ENCODE measurements at regions not wholly inside any gene's neighbourhood (a gene's known extent, or its start where the extent isn't known, plus 50 kb on each side); places are given as distances from the start of the nearest gene placed in this dataset.

DNA sequence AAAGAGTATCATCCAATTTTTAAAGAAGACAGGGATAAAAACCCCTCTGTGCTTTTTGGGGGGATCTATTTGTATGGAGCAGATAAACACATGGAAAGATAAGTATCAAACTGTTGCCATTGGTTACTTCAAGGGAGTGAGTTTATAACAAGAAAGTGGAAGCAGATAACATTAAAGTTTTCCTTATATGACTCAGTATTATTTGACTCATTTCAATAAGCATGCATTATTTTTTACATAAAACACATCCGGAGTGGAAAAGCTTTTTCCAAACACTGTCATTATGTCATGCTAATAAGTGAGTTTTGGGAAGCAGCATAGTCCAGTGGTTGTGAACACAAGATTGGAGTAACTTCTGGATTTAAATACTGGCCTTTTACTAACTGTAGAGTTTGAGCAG lies 452.2 kb downstream of the LTN1 start:
- TF ChIP-seq TCF7L2 (IDR thresholded peaks at IDR 0.05; ENCODE audit: low read depth, low read length) (no peak), SIN3A (IDR thresholded peaks at IDR 0.05; ENCODE audit: borderline replicate concordance, insufficient read depth, low read depth, low read length) (no peak), POLR2AphosphoS5 (IDR thresholded peaks at IDR 0.05; ENCODE audit: low read depth, low read length) (no peak)
- TF ChIP-seq, protein P1, sequence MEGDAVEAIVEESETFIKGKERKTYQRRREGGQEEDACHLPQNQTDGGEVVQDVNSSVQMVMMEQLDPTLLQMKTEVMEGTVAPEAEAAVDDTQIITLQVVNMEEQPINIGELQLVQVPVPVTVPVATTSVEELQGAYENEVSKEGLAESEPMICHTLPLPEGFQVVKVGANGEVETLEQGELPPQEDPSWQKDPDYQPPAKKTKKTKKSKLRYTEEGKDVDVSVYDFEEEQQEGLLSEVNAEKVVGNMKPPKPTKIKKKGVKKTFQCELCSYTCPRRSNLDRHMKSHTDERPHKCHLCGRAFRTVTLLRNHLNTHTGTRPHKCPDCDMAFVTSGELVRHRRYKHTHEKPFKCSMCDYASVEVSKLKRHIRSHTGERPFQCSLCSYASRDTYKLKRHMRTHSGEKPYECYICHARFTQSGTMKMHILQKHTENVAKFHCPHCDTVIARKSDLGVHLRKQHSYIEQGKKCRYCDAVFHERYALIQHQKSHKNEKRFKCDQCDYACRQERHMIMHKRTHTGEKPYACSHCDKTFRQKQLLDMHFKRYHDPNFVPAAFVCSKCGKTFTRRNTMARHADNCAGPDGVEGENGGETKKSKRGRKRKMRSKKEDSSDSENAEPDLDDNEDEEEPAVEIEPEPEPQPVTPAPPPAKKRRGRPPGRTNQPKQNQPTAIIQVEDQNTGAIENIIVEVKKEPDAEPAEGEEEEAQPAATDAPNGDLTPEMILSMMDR (IDR thresholded peaks at IDR 0.05) = no peak
- TF ChIP-seq, protein P2, sequence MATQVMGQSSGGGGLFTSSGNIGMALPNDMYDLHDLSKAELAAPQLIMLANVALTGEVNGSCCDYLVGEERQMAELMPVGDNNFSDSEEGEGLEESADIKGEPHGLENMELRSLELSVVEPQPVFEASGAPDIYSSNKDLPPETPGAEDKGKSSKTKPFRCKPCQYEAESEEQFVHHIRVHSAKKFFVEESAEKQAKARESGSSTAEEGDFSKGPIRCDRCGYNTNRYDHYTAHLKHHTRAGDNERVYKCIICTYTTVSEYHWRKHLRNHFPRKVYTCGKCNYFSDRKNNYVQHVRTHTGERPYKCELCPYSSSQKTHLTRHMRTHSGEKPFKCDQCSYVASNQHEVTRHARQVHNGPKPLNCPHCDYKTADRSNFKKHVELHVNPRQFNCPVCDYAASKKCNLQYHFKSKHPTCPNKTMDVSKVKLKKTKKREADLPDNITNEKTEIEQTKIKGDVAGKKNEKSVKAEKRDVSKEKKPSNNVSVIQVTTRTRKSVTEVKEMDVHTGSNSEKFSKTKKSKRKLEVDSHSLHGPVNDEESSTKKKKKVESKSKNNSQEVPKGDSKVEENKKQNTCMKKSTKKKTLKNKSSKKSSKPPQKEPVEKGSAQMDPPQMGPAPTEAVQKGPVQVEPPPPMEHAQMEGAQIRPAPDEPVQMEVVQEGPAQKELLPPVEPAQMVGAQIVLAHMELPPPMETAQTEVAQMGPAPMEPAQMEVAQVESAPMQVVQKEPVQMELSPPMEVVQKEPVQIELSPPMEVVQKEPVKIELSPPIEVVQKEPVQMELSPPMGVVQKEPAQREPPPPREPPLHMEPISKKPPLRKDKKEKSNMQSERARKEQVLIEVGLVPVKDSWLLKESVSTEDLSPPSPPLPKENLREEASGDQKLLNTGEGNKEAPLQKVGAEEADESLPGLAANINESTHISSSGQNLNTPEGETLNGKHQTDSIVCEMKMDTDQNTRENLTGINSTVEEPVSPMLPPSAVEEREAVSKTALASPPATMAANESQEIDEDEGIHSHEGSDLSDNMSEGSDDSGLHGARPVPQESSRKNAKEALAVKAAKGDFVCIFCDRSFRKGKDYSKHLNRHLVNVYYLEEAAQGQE (IDR thresholded peaks at IDR 0.05; ENCODE audit: insufficient read depth in 1 of 2, low read depth in 2 of 2, low read length in 1 of 2) = no peak
- no peak overlapping the region for H3K4me3 ChIP-seq (ENCODE audit: low read depth in 2 of 2, low read length in 2 of 2)
- no peak for ATAC-seq
- in situ Hi-C loops (cut with HindIII; ENCODE audit: low pct_unique_long_range_greater_than_20kb, low sequenced_read_pairs) = no loop called here
- H3K4me1 ChIP-seq (ENCODE audit: control insufficient read depth, insufficient read depth, low read length) = no peaks in the 10 kb centered on the region
- no peaks in the 10 kb centered on the region for H3K27me3 ChIP-seq (ENCODE audit: control insufficient read depth, insufficient read depth, low read length)
- H3K9me3 ChIP-seq (ENCODE audit: control insufficient read depth, insufficient read depth, low read depth, low read length) = no peaks in the 10 kb centered on the region
- intact Hi-C loops (cut with micrococcal nuclease; ENCODE audit: unreplicated experiment) = no loop called here
- no peak for DNase-seq (ENCODE audit: low read depth, low spot score)
- CTCF ChIA-PET = no interaction called here
- no peak overlapping the region for H3K27ac ChIP-seq (ENCODE audit: low read length)
- H3K36me3 ChIP-seq (ENCODE audit: control insufficient read depth, insufficient read depth, low read length) = no peaks in the 10 kb centered on the region
- no TSS peak for BruUV-seq (replicated peaks)
- POLR2A ChIA-PET = no interaction called here

DNA sequence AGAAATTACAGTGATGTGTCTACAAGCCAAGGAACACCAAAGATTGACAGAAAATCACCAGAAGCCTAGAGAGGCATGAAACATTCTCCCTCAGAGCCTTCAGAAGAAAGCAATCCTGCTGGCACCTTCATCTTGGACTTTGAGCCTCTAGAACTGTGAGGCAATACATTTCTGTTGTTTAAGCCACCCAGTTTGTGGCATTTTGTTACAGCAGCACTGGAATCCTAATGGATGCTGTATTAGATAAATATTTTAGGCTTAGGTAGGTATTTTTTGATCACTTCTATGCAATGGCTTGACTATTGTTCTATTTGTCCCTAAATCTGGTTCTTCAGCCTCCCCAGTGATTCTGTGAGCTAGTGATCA lies 453.1 kb downstream of the LTN1 start:
- POLR2A ChIA-PET = no interaction called here
- H3K27ac ChIP-seq (ENCODE audit: low read length) = no peak overlapping the region
- ATAC-seq = no peak

DNA sequence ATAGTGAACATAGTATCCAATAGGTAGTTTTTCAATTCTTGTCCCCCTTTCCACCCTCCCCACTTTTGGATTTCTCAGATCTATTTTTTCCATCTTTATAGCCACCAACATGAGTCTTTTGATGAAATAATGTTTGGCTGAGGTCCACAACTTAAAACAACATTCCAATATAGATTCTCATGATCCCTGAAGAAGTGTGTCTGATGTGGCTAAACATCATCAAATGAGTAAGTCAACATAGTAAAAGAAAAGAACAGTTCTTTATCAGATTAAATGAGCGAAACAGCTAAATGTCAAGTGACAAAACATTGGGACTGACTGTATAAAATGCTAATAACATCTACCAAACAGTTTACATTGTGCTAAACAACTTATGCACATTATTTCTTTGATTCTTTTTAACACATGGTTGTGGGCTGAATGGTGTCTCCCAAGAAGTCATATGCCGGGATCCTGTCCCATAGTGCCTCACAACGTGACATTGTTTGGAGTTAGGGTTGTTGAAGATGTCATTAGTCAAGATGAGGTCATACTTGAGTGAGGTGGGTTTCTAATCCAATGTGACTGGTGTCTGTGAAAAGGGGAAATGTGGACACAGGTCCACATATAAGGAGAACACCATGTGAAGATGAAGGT lies 453.6 kb downstream of the LTN1 start:
- Histone ChIP-seq H3K27ac (ENCODE audit: low read length) (no peak overlapping the region), H3K9me3 (ENCODE audit: control insufficient read depth, insufficient read depth, low read depth, low read length) (no peaks in the 10 kb centered on the region), H3K27me3 (ENCODE audit: control insufficient read depth, insufficient read depth, low read length) (no peaks in the 10 kb centered on the region), H3K4me1 (ENCODE audit: control insufficient read depth, insufficient read depth, low read length) (no peaks in the 10 kb centered on the region), H3K4me3 (ENCODE audit: low read depth in 2 of 2, low read length in 2 of 2) (no peak overlapping the region), H3K36me3 (ENCODE audit: control insufficient read depth, insufficient read depth, low read length) (no peaks in the 10 kb centered on the region)
- TF ChIP-seq, protein P2 (IDR thresholded peaks at IDR 0.05; ENCODE audit: insufficient read depth in 1 of 2, low read depth in 2 of 2, low read length in 1 of 2) = no peak
- TF ChIP-seq POLR2AphosphoS5 (IDR thresholded peaks at IDR 0.05; ENCODE audit: low read depth, low read length) (no peak), SIN3A (IDR thresholded peaks at IDR 0.05; ENCODE audit: borderline replicate concordance, insufficient read depth, low read depth, low read length) (no peak), TCF7L2 (IDR thresholded peaks at IDR 0.05; ENCODE audit: low read depth, low read length) (no peak)
- TF ChIP-seq, protein P1 (IDR thresholded peaks at IDR 0.05) = no peak
- ChIA-PET POLR2A (no interaction called here), CTCF (no interaction called here)
- intact Hi-C loops (cut with micrococcal nuclease; ENCODE audit: unreplicated experiment) (no loop called here), in situ Hi-C loops (cut with HindIII; ENCODE audit: low pct_unique_long_range_greater_than_20kb, low sequenced_read_pairs) (no loop called here)
- DNase-seq (ENCODE audit: low read depth, low spot score) (no peak), ATAC-seq (no peak)
- BruUV-seq (replicated peaks) = no TSS peak

More for the DNA sequence above, 453.1 kb downstream of the LTN1 start:
- Histone ChIP-seq H3K27me3 (ENCODE audit: control insufficient read depth, insufficient read depth, low read length) (no peaks in the 10 kb centered on the region), H3K9me3 (ENCODE audit: control insufficient read depth, insufficient read depth, low read depth, low read length) (no peaks in the 10 kb centered on the region), H3K4me3 (ENCODE audit: low read depth in 2 of 2, low read length in 2 of 2) (no peak overlapping the region), H3K4me1 (ENCODE audit: control insufficient read depth, insufficient read depth, low read length) (no peaks in the 10 kb centered on the region), H3K36me3 (ENCODE audit: control insufficient read depth, insufficient read depth, low read length) (no peaks in the 10 kb centered on the region)
- no peak for TF ChIP-seq SIN3A (IDR thresholded peaks at IDR 0.05; ENCODE audit: borderline replicate concordance, insufficient read depth, low read depth, low read length)
- no peak for DNase-seq (ENCODE audit: low read depth, low spot score)
- BruUV-seq (replicated peaks) = no TSS peak
- CTCF ChIA-PET = no interaction called here
- in situ Hi-C loops (cut with HindIII; ENCODE audit: low pct_unique_long_range_greater_than_20kb, low sequenced_read_pairs) (no loop called here), intact Hi-C loops (cut with micrococcal nuclease; ENCODE audit: unreplicated experiment) (no loop called here)
